HG03103 (cell line): ENCODE measurements at regions not wholly inside any gene's neighbourhood (a gene's known extent, or its start where the extent isn't known, plus 50 kb on each side); places are given as distances from the start of the nearest gene placed in this dataset.
"Not testable (repeated sequence)": the region's sequence is repeated elsewhere in the genome, so short reads cannot be mapped to it uniquely, and the experiment has no call there.

Experiments used
- ATAC-seq: cut with Tn5 transposase; IDR thresholded peaks from one replicate; pipeline ENCODE4 v1.9.1; 2021; ENCODE audit warnings: low read depth; ENCODE audit not compliant: unreplicated experiment

DNA sequence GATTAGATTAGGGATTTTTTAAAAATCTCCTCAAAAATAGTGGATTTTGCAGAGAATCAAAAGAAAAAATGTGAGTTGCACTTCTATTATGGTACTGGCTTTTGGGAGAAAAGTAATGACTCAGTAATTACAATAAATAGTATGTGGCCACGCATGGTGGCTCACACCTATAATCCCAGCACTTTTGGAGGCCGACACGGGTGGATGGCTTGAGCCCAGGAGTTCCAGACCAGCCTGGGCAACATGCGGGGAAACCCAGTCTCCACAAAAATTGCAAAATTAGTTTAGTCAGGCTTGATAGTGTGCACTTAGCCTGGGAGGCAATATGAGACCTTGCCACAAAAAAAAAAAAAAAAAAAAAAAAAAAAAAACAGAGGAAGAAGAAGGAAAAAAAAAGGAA lies 1098.2 kb downstream of the ZPLD1 start:
- ATAC-seq, result no peak

DNA sequence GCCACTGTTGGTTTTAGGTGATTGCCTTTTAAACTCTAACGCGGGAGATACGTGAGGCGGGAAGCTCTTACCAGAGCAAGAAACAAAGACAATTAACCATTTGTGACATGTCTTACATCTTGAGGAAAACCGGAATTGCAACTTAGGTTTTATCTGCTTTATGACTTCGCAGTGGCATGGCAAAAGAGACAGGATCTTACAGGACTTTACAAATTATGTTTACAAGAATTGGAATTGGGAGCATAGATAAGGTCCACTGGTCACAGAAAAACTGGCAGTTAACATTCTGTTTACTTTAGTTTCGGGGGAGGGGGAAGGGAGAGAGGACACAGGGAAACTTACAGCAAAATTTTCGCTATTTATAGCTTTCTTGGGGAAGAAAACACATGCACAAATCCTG lies 1119.6 kb downstream of the ZPLD1 start:
- ATAC-seq, result no peak

DNA sequence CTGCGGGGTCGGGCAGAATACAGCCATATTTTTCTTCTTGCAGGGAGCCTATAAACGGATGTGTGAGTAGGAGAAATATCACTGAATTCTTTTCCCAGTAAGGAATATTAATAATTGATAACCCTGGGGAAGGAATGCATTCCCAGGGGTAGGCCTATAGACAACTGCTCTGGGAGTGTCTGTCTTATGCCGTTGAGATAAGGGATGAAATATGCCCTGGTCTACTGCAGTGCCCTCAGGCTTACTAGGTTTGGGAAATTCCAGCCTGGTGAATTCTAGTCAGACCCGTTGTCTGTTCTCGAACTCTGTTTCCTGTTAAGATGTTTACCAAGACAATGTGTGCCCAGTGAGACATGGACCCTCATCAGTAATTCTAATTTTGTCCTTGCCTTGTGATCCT lies 1129.3 kb downstream of the ZPLD1 start:
- ATAC-seq, result not testable (repeated sequence)

DNA sequence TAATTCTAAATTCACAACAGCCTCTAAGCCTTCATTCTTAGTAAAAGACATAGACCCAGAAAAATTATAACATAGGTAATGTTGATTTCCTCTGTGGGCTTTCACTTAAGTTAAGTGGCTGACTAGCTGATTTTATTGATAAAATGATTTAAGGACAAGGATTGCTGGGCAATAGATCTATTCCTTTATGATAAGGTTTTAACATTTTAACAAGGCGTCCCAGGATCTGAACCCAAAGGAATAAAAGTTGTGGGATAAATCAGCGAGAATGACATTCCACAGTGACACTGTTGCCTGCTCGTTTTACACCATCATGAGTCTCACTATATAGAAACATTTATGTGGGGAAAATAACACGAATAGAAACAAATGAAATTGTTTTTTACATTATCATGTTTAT lies 1151.0 kb downstream of the ZPLD1 start:
- ATAC-seq, result no peak

DNA sequence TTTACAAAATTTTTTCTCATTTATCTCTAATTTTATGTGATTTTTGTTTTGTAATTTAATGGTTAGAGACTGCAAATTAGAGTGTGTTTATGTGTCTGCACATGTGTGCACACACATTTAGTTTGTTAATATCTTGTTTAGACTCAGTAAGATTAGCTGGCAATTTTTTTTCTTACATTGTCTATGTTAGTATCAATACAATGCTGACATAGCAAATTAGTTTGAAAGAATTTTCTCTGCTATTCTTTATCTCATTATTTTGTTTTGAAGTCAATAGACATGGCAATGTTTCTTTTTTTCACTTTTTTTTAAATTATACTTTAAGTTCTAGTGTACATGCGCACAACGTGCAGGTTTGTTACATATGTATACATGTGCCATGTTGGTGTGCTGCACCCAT lies 1155.0 kb downstream of the ZPLD1 start:
- no peak for ATAC-seq

DNA sequence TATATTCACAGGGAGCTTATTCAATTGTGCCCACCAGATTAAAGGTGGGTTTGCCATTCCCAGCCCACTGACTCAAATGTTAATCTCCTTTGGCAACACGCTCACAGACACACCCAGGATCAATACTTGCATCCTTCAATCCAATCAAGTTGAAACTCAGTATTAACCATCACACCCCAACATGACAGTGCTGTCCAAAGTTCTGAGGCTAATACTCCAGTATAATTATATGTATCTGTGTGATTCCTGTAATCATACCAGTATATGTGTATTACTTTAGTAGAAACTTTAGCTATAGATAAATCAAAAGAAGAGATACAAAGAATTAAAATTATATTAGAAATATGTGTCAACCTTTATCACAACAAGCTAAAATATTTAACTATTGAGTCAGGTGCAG lies 1166.0 kb downstream of the ZPLD1 start:
- ATAC-seq, result no peak

DNA sequence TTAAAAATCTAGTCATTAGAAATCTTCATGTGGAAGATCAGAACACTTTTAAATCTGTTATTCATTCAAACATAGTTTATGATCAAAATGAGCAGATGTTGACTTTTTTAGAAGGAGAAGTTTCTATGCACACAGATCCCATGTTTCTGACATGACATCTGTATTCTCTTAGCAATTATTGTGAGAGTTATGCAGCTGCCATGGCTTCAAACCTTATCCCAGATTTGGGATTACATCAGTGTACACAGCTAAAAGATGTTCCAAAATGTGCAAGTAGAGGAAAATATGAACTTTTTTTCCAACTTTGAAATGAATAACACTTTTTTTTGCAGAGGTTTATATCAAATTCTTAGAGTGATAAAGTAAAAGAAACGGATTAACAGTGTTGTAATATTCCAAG lies 1166.9 kb downstream of the ZPLD1 start:
- ATAC-seq, result no peak

DNA sequence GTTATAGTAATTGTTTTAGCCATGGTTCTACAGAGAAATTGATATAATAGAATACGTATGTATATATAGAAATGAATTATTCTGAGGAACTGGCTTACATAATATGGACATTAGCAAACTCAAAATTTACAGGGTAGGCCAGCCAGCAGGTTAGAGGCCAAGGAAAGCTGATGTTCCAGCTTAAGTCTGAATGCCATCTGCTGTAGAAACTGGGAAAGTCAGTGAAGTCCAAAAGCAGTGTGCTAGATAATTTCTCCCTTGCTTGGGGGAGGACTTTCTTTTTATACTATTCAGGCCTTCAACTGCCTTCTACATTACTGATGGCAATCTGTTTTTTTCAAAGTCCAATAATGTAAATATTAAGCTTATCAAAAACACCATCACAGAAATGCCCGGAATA lies 1174.7 kb downstream of the ZPLD1 start:
- no peak for ATAC-seq

DNA sequence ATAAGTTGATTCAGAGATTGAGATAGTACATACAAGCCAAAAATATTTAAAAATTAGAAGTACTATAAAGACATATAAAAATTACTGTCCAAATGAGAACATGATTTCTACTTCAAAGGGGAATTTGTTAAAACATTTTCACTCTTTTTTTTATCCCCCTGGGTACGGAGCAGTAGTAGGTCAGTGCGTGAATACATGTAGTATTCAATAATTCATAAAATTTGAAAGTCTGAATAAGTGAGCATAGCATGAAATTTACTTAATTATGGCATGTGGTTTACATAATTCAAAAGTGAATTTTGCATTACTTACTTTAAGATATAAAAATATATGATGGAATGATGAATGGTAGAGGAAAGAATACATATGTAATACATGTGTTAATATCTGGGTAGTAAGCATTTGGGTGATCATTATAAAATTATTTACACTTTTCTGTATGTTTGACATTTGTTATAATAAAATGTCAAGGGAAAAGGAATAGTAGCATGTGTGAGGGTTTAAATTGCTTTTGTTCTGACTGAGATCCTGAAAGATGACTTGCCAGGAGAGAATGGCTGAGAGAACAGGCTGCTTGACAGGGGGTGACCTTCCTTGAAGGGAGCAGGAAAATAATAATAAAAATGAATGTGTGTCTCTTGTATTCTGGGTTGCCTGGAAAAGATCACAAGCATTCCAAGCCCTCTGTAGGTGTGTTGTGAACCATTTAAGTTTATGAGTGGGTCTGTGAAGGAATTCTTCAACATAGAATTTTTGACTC lies 1178.8 kb downstream of the ZPLD1 start:
- no peak for ATAC-seq

DNA sequence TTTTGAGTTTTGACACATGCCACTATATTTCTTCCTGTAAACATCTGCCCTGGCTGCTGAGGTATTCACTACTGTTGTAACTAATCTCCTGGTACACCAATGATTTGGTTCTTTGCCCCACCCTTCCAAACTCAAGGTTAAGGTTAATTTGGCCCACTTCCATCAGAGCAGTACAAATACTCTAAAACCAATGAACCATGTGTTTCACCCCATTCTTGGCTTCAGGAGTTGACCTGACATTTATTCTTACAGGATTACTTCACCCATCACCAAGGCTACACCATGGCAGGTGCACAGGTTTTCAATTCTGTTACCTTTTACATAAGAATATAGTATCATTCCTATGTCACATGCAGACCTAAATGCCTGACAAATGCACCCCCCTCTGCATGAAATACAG lies 1179.9 kb downstream of the ZPLD1 start:
- no peak for ATAC-seq

DNA sequence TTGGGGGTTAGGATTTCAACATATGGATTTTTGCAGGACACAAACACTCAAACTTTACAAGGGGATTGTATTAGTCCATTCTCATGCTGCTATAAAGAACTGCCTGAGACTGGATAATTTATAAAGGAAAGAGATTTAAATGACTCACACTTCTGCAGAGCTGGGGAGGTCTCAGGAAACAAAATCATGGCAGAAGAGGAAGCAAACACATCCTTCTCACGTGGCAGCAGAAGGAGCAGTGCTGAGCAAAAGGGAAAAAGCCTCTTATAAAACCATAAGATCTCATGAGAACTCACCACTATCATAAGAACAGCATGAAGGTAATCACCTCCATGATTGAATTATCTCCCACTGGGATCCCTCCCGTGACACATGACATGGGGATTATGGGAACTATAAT lies 1183.1 kb downstream of the ZPLD1 start:
- no peak for ATAC-seq

DNA sequence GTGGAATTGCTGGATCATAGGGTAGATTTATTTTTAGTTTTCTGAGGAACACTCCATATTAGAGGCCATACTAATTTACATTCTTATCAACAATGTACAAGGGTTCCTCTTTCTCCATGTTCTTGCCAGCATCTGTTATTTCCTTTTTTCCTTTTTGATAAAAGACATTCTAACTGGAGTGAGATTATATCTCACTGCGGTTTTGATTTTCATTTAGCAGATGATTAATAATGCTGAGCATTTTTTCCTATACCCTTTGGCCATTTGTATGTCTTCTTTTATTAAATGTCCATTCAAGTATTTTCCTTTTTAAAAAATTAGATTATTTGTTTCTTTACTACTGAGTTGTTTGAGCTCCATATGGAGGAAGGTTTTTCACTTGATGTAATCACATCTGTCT lies 1189.5 kb downstream of the ZPLD1 start:
- ATAC-seq, result no peak

DNA sequence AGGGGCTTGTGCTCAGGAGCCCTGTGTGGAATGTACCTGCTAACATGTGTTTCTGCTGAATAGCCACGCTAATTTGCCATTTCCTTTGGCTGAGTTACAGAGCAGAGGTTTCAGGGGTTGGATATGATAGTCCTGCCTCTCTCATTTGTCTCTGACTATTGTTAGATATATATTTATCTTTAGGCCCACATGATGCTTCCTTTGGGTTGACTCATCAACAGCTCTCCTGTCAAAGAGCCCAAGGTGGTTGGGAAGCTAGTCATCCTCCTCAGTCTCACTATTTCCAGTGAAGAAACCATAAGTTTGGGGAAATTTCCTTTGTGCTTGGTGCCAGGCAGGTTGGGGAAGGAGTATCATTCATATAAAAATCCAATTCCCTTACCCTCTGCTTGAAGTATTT lies 1194.6 kb downstream of the ZPLD1 start:
- no peak for ATAC-seq

DNA sequence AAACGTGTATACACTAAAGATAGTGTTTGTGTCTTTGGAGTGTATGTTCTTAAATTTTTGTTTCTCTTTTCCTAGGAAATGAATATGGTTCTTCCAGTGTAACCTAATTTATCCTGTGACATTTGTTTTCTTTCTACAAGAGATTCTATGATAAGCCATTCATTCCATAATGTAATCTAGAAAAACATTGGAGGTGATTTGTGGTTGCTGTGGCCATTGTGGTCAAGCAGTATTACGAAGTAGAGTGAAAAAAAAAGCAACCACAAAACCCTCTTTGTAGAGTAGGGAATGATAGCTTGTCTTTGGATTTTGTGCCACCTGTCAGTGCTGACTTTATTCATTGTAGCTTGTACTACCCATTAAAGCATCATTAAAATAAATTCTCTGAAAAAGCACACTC lies 1209.6 kb downstream of the ZPLD1 start:
- ATAC-seq, result no peak

DNA sequence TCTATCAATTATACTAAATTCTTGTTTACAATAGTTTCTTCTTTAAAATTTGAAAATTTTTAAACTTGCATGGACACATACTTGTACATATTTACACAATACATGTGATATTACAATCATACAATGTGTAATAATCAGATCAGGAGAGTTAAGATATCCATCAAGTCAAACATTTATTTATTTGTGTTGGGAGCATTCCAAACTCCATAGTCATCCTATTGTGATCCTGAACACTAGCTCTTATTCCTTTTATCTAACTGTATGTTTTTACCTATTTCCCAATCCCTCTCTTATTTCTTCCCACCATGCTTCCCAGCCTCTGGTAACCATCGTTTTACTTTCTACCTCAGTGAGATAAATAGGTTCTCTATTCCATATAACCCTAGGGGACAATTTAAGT lies 1219.2 kb downstream of the ZPLD1 start:
- ATAC-seq, result no peak

DNA sequence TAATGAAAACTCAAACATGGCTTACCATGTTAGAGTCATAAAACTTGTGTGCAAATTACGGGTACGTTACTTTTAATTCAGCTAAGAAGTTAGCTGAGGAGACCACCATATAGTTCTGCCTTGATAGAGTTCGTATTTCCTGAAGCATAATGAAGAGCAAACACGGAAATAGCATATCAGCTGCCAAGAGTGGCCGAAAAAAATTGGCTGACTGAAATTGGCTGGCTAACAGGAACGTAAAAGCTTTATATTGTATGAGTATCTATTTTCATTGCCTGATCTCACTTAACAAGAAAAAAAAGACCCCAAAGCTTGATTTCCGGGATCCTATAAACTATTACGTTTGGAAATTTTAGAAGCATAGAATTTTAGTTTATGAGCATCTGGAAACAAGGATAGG lies 1222.9 kb downstream of the ZPLD1 start:
- no peak for ATAC-seq

DNA sequence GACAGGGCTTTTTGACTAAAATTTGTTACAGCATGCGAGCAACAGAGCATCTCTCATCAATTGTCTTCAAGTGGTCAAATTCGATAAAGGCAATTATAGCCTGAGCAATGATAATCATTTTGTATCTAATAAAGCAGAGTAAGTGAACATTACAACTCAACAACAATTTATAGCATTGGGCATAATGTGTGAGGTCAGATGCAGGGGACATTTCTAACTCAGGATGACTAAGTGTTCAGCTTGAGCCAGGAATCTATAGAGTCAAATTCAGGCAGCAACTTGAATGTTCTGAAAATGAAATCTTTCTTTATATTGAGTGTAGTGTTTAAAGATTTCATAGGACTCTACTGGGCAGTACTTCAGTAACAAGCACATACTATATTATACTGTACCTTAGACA lies 1226.0 kb downstream of the ZPLD1 start:
- no peak for ATAC-seq

DNA sequence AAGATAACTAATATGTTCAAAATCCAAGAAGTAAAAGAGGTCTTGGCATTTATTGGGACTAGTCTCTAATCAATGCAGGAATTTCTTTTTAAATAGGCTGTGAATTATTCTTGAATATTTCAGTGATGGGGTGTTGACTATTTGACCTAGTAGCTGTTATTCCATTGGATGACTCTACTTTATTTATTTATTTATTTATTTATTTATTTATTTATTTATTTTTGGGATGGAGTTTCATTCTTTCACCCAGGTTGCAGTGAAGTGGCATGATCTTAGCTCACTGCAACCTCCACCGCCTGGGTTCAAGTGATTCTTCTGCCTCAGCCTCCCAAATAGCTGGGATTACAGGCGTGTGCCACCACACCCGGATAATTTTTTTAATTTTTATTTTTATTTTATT lies 1227.8 kb downstream of the ZPLD1 start:
- no peak for ATAC-seq

DNA sequence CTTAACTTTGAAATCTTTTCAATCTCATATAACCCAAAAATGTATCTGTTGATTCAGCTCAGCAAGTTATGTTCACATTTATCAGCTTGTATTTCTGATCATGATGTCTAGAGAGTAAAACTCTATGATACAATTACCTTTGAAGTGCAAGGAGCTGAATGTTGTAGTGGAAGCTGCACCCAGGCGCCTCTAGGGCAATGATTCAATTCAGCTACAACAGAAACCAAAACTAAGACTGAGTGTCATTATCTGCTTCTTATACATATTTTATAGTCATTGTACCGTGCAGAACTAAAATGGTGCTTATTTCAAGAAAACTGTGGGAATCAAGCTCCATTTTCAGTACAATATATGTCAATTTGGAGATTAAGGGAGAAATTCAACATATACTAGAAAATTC lies 1237.5 kb downstream of the ZPLD1 start:
- ATAC-seq, result no peak

DNA sequence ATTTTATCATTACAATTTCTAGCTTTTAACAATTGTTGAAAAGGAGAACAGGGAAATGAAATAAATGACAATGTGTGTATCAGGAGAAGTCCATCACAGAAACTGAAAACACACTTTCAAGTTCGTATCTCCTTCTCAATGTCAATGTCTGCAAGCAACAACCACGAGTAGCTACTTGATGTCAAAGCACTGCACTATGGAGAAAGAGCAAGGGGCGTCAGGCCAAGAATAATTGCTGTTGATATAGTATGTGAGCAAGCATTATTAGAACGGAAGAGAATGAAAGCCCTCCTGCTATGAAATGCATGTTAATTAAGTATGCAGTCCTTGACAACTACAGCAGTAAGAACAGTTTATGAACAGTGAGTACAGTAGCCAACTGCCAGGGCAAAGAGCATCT lies 1250.1 kb downstream of the ZPLD1 start:
- ATAC-seq, result no peak

DNA sequence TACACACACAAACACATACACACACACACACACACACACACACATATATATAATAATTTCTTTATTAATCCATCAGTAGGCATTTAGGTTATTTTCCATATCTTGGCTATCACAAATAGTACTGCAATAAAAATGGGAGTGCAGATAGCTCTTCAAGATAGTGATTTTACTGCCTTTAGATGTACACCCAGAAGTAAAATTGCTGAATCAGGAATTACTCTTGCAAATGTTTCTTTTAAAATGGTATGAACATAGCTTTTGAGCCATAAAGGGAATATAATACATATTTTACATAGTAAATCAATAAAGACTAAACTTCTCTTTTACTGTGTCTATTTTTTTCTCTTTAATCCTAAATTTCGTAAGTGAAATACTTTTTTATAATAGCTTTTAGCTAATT lies 1251.1 kb downstream of the ZPLD1 start:
- ATAC-seq, result no peak

DNA sequence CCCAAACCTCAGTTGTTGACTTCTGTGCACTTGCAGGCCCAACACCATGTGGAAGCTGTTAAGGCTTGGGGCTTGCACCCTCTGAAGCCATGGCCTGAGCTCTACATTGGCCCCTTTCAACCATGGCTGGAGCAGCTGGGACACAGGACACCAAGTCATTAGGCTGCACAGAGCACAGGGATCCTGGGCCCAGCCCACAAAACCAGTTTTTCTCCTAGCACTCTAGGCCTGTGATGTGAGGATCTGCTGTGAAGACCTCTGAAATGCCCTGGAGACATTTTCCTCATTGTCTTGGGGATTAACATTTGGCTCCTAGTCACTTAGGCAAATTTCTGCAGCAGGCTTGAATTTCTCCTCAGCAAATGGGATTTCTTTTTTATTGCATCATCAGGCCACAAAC lies 1255.7 kb downstream of the ZPLD1 start:
- no peak for ATAC-seq

DNA sequence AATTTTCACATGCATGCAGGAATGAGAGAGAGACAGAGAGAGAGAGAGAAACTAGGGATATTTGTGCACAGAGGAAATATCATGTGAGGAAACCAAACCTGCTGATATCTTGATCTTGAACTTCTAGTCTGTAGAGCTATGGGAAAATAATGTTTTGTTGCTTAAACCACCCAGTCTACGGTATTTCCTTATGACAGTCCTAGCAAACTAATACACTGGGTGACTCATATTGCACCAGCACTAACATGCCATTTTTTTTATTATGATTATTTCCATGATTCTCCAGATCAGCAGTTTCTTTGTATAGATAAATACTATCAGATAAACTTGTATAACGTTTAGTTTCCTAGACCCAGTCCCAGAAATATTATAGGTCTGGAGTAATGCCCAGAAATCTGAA lies 1259.0 kb downstream of the ZPLD1 start:
- ATAC-seq, result no peak
